SK-N-SH (cell line): ENCODE measurements at regions not wholly inside any gene's neighbourhood (a gene's known extent, or its start where the extent isn't known, plus 50 kb on each side); places are given as distances from the start of the nearest gene placed in this dataset.

Experiments
- CTCF ChIA-PET: fragments of 300-600, 350-600 bp; formaldehyde crosslinking; extraction: SDS; loops from one replicate; lab custom pipeline; 2021; lab: Yijun Ruan, JAX
- POLR2A ChIA-PET: fragments of 350-600 bp; sonication (Branson Sonifier 250); formaldehyde crosslinking; extraction: SDS; loops from one replicate; lab custom pipeline; 2020; ENCODE audit warnings: antibody characterized with exemption, inconsistent platforms; lab: Yijun Ruan, JAX
- DNase-seq: peaks from one replicate; pipeline ENCODE4 v3.0.0; 2012
- H2AFZ ChIP-seq: fragments of 200-600 bp; sonication (generic); 2 replicates; pipeline ENCODE4 v1.8.1; 2016; ENCODE audit warnings: antibody characterized with exemption, mild to moderate bottlenecking, low read depth
- H3F3A ChIP-seq: fragments of 200-600 bp; sonication (generic); replicated peaks from 2 replicates; pipeline ENCODE3; 2016; ENCODE audit warnings: antibody characterized with exemption, mild to moderate bottlenecking; ENCODE audit not compliant: insufficient read depth
- H3K27ac ChIP-seq, 2 experiments: fragments of 200-500 bp in 1 of 2; fragments of 200-600 bp in 1 of 2; sonication (Bioruptor generic) in 1 of 2; sonication (generic), shearing (Covaris generic) in 1 of 2; 2 replicates each; pipeline versions ENCODE4 v1.5.1 to v1.6.1; 2014 to 2016; ENCODE audit warnings: low read depth in 2 of 2, inconsistent platforms in 1 of 2, low read length in 1 of 2, mild to moderate bottlenecking in 1 of 2, mixed read lengths in 1 of 2
- H3K27me3 ChIP-seq: fragments of 200-600 bp; sonication (generic), shearing (Covaris generic); 2 replicates; pipeline ENCODE4 v1.6.1; 2016; ENCODE audit warnings: mixed run types; ENCODE audit not compliant: insufficient read depth
- H3K36me3 ChIP-seq, 2 experiments: fragments of 200-500 bp in 1 of 2; fragments of 200-600 bp in 1 of 2; sonication (Bioruptor generic) in 1 of 2; sonication (generic) in 1 of 2; replicated peaks in 1 of 2; 2 replicates each; pipeline versions ENCODE3 to v1.5.1; 2014 to 2016; ENCODE audit warnings: low read length in 1 of 2, mild to moderate bottlenecking in 1 of 2; ENCODE audit not compliant: insufficient read depth in 2 of 2, control insufficient read depth in 1 of 2
- H3K4me1 ChIP-seq, 2 experiments: fragments of 200-500 bp in 1 of 2; fragments of 200-600 bp in 1 of 2; sonication (Bioruptor generic) in 1 of 2; sonication (generic), shearing (Covaris generic) in 1 of 2; 2 replicates each; pipeline versions ENCODE4 v1.5.1 to v1.6.1; 2014 to 2016; ENCODE audit warnings: low read depth in 1 of 2, low read length in 1 of 2, mixed run types in 1 of 2; ENCODE audit not compliant: insufficient read depth in 2 of 2, control insufficient read depth in 1 of 2
- H3K4me2 ChIP-seq: fragments of 200-600 bp; sonication (generic), shearing (Covaris generic); 2 replicates; pipeline ENCODE4 v1.6.1; 2017; ENCODE audit warnings: mixed run types
- H3K4me3 ChIP-seq, 2 experiments: fragments of 200-500 bp in 1 of 2; fragments of 200-600 bp in 1 of 2; sonication (Bioruptor generic) in 1 of 2; sonication (generic), shearing (Covaris generic) in 1 of 2; 2 replicates each; pipeline versions ENCODE4 v1.5.1 to v1.8.1; 2014 to 2016; ENCODE audit warnings: low read depth in 2 of 2, inconsistent platforms in 1 of 2, low read length in 1 of 2, mild to moderate bottlenecking in 1 of 2, mixed read lengths in 1 of 2, moderate library complexity in 1 of 2
- H3K79me2 ChIP-seq: fragments of 200-600 bp; sonication (generic); 2 replicates; pipeline ENCODE4 v1.8.1; 2017; ENCODE audit warnings: mild to moderate bottlenecking; ENCODE audit not compliant: insufficient read depth
- H3K9ac ChIP-seq: fragments of 200-600 bp; sonication (generic); 2 replicates; pipeline ENCODE4 v1.6.1; 2017; ENCODE audit warnings: mixed run types
- H3K9me2 ChIP-seq: fragments of 200-600 bp; sonication (generic); 2 replicates; pipeline ENCODE4 v1.6.1; 2017; ENCODE audit warnings: mixed run types
- H3K9me3 ChIP-seq: fragments of 200-600 bp; sonication (generic); 2 replicates; pipeline ENCODE4 v1.6.1; 2017; ENCODE audit warnings: mixed run types, mild to moderate bottlenecking, moderate library complexity
- H4K20me1 ChIP-seq: fragments of 200-600 bp; sonication (generic); 2 replicates; pipeline ENCODE4 v1.6.1; 2017; ENCODE audit warnings: mild to moderate bottlenecking, mixed run types; ENCODE audit not compliant: insufficient read depth
- EZH2phosphoT487 ChIP-seq: fragments of 200-600 bp; sonication (generic); IDR thresholded peaks from 2 replicates; pipeline ENCODE4 v1.6.1; 2017; ENCODE audit warnings: low read depth, mixed run types, mild to moderate bottlenecking, antibody characterized with exemption, moderate library complexity, borderline replicate concordance
- FOSL2 ChIP-seq: IDR thresholded peaks from 2 replicates; pipeline ENCODE4 v1.4.0; 2012; ENCODE audit warnings: low read depth, mild to moderate bottlenecking, moderate library complexity, borderline replicate concordance
- FOXM1 ChIP-seq: IDR thresholded peaks from 2 replicates; pipeline ENCODE4 v1.4.0; 2012; ENCODE audit warnings: low read depth, mild to moderate bottlenecking
- GABPA ChIP-seq: IDR thresholded peaks from 2 replicates; pipeline ENCODE4 v1.4.0; 2012; ENCODE audit warnings: low read depth, mild to moderate bottlenecking
- GATA2 ChIP-seq: sonication (generic); formaldehyde crosslinking; IDR thresholded peaks from 2 replicates; pipeline ENCODE4 v1.5.0; 2020; ENCODE audit warnings: mild to moderate bottlenecking, missing genetic modification reagents
- MXI1 ChIP-seq: IDR thresholded peaks from 2 replicates; pipeline ENCODE4 v1.6.1; 2012; ENCODE audit warnings: mild to moderate bottlenecking, low read depth, low read length, improper control_type of control experiment
- NFIC ChIP-seq: IDR thresholded peaks from 2 replicates; pipeline ENCODE4 v1.4.0; 2012; ENCODE audit warnings: borderline replicate concordance
- NRF1 ChIP-seq: IDR thresholded peaks from 2 replicates; pipeline ENCODE4 v1.6.1; 2012; ENCODE audit warnings: low read depth, mild to moderate bottlenecking, low read length
- RAD21 ChIP-seq: IDR thresholded peaks from 2 replicates; pipeline ENCODE4 v1.6.1; 2012; ENCODE audit warnings: mild to moderate bottlenecking, low read length
- RCOR1 ChIP-seq: fragments of 150-350 bp; IDR thresholded peaks from 2 replicates; pipeline ENCODE4 v1.6.1; 2017; ENCODE audit warnings: antibody characterized with exemption, low read length
- RFX5 ChIP-seq: IDR thresholded peaks from 2 replicates; pipeline ENCODE4 v1.6.1; 2012; ENCODE audit warnings: mild to moderate bottlenecking, improper control_type of control experiment, low read length
- SIN3A ChIP-seq: IDR thresholded peaks from 2 replicates; pipeline ENCODE4 v1.6.1; 2012; ENCODE audit warnings: low read depth, mild to moderate bottlenecking, low read length, moderate library complexity, borderline replicate concordance
- TAF1 ChIP-seq: IDR thresholded peaks from 2 replicates; pipeline ENCODE4 v1.6.1; 2012; ENCODE audit warnings: low read depth, mild to moderate bottlenecking, low read length, moderate library complexity, borderline replicate concordance
- TCF12 ChIP-seq: IDR thresholded peaks from 2 replicates; pipeline ENCODE4 v1.4.0; 2012
- TEAD4 ChIP-seq: IDR thresholded peaks from 2 replicates; pipeline ENCODE4 v1.4.0; 2012; ENCODE audit warnings: mild to moderate bottlenecking, borderline replicate concordance; ENCODE audit not compliant: insufficient read depth
- WGBS: methylation state at CpG from one replicate; pipeline ENCODE4 v1.1.6; 2017; ENCODE audit warnings: low lambda C conversion rate; 5-methylcytosine and 5-hydroxymethylcytosine counted together
- TF ChIP-seq, protein P1 (sequence below): fragments of 150-350 bp; IDR thresholded peaks from 2 replicates; pipeline ENCODE4 v1.6.1; 2017; ENCODE audit warnings: antibody characterized with exemption, low read length, low read depth, borderline replicate concordance
- TF ChIP-seq, protein P2 (sequence below): fragments of 150-350 bp; IDR thresholded peaks from 2 replicates; pipeline ENCODE4 v1.6.1; 2016; ENCODE audit warnings: mild to moderate bottlenecking, low read depth, low read length

DNA sequence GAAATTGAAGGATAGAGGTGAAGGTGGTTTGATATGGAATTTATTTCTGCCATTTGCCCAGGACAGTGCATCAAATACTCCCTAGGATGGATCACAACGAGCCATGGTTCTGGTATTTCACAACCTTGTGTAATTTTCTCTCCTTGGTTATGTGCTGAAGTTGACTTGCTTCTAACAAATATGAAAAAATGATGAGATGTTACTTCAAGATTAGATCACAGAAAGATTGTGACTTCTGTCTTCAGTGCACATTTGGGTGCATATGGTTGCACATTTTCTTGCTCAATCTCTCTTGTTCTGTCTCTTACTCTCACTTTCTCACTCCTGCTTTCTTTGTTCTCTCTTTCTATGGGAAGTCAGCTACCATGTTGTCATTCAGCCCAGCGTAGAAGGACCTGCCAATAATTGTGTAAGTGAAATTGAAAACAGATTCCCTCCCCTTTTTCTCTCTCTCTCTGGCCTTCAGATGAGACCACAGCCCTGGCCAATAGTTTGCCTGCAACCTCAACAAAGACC lies 104.6 kb upstream of the RMDN2 start:
- no peak for TF ChIP-seq TAF1
- no peak for TF ChIP-seq GATA2 (CRISPR knock-in tag)
- TF ChIP-seq, protein P1, sequence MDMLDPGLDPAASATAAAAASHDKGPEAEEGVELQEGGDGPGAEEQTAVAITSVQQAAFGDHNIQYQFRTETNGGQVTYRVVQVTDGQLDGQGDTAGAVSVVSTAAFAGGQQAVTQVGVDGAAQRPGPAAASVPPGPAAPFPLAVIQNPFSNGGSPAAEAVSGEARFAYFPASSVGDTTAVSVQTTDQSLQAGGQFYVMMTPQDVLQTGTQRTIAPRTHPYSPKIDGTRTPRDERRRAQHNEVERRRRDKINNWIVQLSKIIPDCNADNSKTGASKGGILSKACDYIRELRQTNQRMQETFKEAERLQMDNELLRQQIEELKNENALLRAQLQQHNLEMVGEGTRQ: no peak
- no peak for TF ChIP-seq GABPA
- TF ChIP-seq NRF1: no peak
- no peak for TF ChIP-seq FOSL2
- TF ChIP-seq MXI1: no peak
- TF ChIP-seq RAD21: no peak
- TF ChIP-seq FOXM1: no peak
- no peak for TF ChIP-seq SIN3A
- TF ChIP-seq TCF12: no peak
- TF ChIP-seq EZH2phosphoT487: no peak
- TF ChIP-seq, protein P2, sequence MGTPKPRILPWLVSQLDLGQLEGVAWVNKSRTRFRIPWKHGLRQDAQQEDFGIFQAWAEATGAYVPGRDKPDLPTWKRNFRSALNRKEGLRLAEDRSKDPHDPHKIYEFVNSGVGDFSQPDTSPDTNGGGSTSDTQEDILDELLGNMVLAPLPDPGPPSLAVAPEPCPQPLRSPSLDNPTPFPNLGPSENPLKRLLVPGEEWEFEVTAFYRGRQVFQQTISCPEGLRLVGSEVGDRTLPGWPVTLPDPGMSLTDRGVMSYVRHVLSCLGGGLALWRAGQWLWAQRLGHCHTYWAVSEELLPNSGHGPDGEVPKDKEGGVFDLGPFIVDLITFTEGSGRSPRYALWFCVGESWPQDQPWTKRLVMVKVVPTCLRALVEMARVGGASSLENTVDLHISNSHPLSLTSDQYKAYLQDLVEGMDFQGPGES: no peak
- no peak for TF ChIP-seq RFX5
- no peak for TF ChIP-seq NFIC
- TF ChIP-seq TEAD4: no peak
- TF ChIP-seq RCOR1: no peak
- CTCF ChIA-PET: interaction anchor here (1.0 to 2.5 kb wide), 3 partner anchors 12 to 424 kb away, joined by 3 to 6 read pairs (median 4); no protein-coding TSS in a partner anchor
- WGBS: 80% methylated on average over 2 of the region's 2 CpGs
- Histone ChIP-seq H3K4me3 (no peak overlapping the region), H3K9me2 (no peaks in the 10 kb centered on the region), H4K20me1 (no peaks in the 10 kb centered on the region), H3K27me3 (no peaks in the 10 kb centered on the region), H2AFZ (no peak overlapping the region), H3K9ac (no peak overlapping the region), H3K9me3 (0 out of 2 replicates have a peak, but pooled peaks cover 4% of the 10 kb centered on the region), H3K27ac (no peak overlapping the region), H3F3A (peaks cover 13% of the 10 kb centered on the region), H3K79me2 (no peaks in the 10 kb centered on the region), H3K4me1 (peaks cover 12 to 15% of the 10 kb centered on the region in 2 experiments; a peak in 3 of 4 replicates), H3K4me2 (no peak overlapping the region), H3K36me3 (no peaks in the 10 kb centered on the region)
- POLR2A ChIA-PET: no interaction called here
- DNase-seq: no peak
